Naive B cell (primary cell): ENCODE measurements at regions not wholly inside any gene's neighbourhood (a gene's known extent, or its start where the extent isn't known, plus 50 kb on each side); places are given as distances from the start of the nearest gene placed in this dataset.
"Not testable (repeated sequence)": the region's sequence is repeated elsewhere in the genome, so short reads cannot be mapped to it uniquely, and the experiment has no call there.

Experiments used
- ATAC-seq, 2 donors: fragments of 150-1000 bp; cut with Tn5 transposase; 2 replicates each; pipeline ENCODE4 v1.10.0; 2021; ENCODE audit warnings: low read depth in 2 of 2, mild to moderate bottlenecking in 2 of 2, moderate library complexity in 2 of 2
- DNase-seq: peaks from one replicate; pipeline ENCODE4 v3.0.0; 2022
- H3K27ac Mint-ChIP-seq, 6 donors: one replicate each; pipeline ENCODE4 v1.8.0; 2020 to 2022; ENCODE audit warnings: mild to moderate bottlenecking in 6 of 6, mixed read lengths in 6 of 6, moderate library complexity in 5 of 6, inconsistent platforms in 2 of 6
- H3K27me3 Mint-ChIP-seq, 3 donors: one replicate each; pipeline ENCODE4 v1.8.0; 2021 to 2022; ENCODE audit warnings: mixed read lengths in 3 of 3, mild to moderate bottlenecking in 1 of 3
- H3K36me3 Mint-ChIP-seq, 2 donors: one replicate each; pipeline ENCODE4 v1.8.0; 2020 to 2022; ENCODE audit warnings: mixed read lengths in 2 of 2, inconsistent platforms in 1 of 2, mild to moderate bottlenecking in 1 of 2
- H3K4me1 Mint-ChIP-seq, 3 donors: one replicate each; pipeline ENCODE4 v1.8.0; 2020 to 2022; ENCODE audit warnings: mixed read lengths in 3 of 3, inconsistent platforms in 1 of 3, mild to moderate bottlenecking in 1 of 3, moderate library complexity in 1 of 3
- H3K4me3 Mint-ChIP-seq, 8 donors: one replicate each; pipeline ENCODE4 v1.8.0; 2020 to 2022; ENCODE audit warnings: mild to moderate bottlenecking in 8 of 8, mixed read lengths in 8 of 8, moderate library complexity in 8 of 8, inconsistent platforms in 2 of 8
- H3K9me3 Mint-ChIP-seq, 7 donors: one replicate each; pipeline ENCODE4 v1.8.0; 2020 to 2022; ENCODE audit warnings: mixed read lengths in 7 of 7, mild to moderate bottlenecking in 5 of 7, inconsistent platforms in 2 of 7, moderate library complexity in 1 of 7

- ATAC-seq: no peak
These were observed 365.7 kb upstream of the PRR16 start for GRCh38 chr5:120098426-120098825.

GRCh38 chr5:120098902-120099535 is 365.1 kb upstream of the PRR16 start:
- Mint-ChIP-seq H3K36me3 (no peaks in the 10 kb centered on the region), H3K27me3 (no peaks in the 10 kb centered on the region), H3K4me3 (peak overlapping the region in 4 of 8 donors; percentile 16 to 70 (median 56)), H3K27ac (no peak overlapping the region), H3K4me1 (peaks cover 0 to 10% (median 6%) of the 10 kb centered on the region in 3 donors), H3K9me3 (peaks cover 0 to 2% (median 0%) of the 10 kb centered on the region in 7 donors)
- DNase-seq (no peak), ATAC-seq (peak; percentile 34 to 40)

More at GRCh38 chr5:120098426-120098825, 365.7 kb upstream of the PRR16 start:
- no peaks in the 10 kb centered on the region for H3K36me3 Mint-ChIP-seq
- H3K27ac Mint-ChIP-seq: peak overlapping the region in 1 of 6 donors; percentile 54
- H3K9me3 Mint-ChIP-seq: peaks cover 0 to 2% (median 0%) of the 10 kb centered on the region in 7 donors
- DNase-seq: no peak
- no peaks in the 10 kb centered on the region for H3K27me3 Mint-ChIP-seq
- peaks cover 0 to 7% (median 6%) of the 10 kb centered on the region in 3 donors for H3K4me1 Mint-ChIP-seq
- peak overlapping the region in 2 of 8 donors; percentile 7 to 21 for H3K4me3 Mint-ChIP-seq

DNA sequence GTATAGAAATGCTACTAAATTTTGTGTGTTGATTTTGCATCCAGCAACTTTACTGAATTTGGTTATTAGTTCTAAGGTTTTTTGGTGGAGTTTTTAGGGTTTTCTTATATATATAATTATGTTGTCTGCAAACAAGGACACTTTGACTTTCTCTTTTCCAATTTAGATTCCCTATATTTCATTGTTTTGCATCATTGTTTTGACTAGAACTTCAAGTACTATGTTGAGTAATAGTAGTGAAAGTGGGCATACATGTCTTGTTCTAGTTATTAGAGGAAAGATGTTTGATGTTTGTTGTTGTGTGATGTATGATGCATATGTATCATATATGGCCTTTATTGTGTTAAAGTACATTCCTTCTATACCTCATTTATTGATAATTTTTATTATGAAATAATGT is 362.3 kb upstream of the PRR16 start:
- Mint-ChIP-seq H3K4me1 (peaks cover 0 to 10% (median 6%) of the 10 kb centered on the region in 3 donors), H3K27ac (no peak overlapping the region), H3K9me3 (peaks cover 0 to 2% (median 0%) of the 10 kb centered on the region in 7 donors), H3K36me3 (no peaks in the 10 kb centered on the region), H3K4me3 (no peak overlapping the region), H3K27me3 (no peaks in the 10 kb centered on the region)
- DNase-seq (no peak), ATAC-seq (no peak)

DNA sequence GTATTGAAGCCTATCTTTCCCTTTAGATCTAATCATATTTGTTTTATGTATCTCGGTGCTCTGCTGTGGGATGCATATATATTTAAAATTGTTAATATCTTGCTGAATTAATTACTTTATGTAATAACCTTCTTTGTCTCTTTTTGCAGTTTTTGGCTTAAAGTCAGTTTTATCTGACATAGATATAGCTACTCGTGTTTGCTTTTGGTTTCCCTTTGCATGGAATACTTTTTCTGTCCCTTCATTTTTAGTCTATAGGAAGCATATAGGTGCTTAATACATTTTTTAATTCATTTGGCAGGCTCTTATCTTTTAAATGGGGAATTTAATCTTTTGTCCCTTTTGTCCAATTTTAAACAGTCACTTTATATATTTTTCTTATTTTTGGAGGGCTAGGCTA is 360.6 kb upstream of the PRR16 start:
- H3K36me3 Mint-ChIP-seq: no peaks in the 10 kb centered on the region
- H3K27me3 Mint-ChIP-seq: no peaks in the 10 kb centered on the region
- ATAC-seq (no peak), DNase-seq (no peak)
- peak overlapping the region in 1 of 8 donors; percentile 18 for H3K4me3 Mint-ChIP-seq
- H3K4me1 Mint-ChIP-seq: peaks cover 0 to 10% (median 6%) of the 10 kb centered on the region in 3 donors
- H3K27ac Mint-ChIP-seq: no peak overlapping the region
- H3K9me3 Mint-ChIP-seq: peaks cover 0 to 2% (median 0%) of the 10 kb centered on the region in 7 donors

DNA sequence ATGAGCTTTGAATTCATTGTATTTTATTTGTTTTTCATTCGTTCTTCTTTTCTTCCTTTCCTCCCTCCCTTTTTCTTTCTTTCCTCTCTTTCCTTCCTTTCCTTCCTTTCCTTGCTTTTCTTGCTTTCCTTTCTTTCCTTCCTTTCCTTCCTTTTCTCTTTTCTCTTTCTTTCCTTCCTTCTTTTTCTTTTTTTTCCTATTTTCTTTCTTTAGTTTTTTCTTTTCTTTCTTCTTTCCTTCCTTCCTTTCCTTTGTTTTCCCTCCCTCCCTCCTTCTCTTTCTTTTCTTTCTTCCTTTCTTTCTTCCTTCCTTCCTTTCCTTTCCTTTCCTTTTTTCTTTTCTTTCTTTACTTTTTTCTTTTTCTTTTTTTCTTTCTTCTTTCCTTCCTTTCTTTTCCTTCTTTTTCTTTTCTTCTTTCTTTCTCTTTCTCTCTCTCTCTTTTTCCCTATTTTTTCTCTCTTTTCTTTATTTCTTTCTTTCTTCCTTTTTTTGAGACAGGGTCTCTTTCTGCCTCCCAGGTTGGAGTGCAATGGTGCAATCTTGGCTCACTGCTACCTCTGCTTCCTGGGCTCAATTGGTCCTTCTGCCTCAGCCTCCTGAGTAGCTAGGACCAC is 357.1 kb upstream of the PRR16 start:
- Mint-ChIP-seq H3K9me3 (peaks cover 0 to 5% (median 0%) of the 10 kb centered on the region in 7 donors), H3K4me1 (peaks cover 0 to 6% (median 0%) of the 10 kb centered on the region in 3 donors), H3K36me3 (no peaks in the 10 kb centered on the region), H3K27ac (peak overlapping the region in 1 of 6 donors; percentile 29), H3K27me3 (peaks cover 0 to 4% (median 4%) of the 10 kb centered on the region in 3 donors), H3K4me3 (no peak overlapping the region)
- no peak for ATAC-seq
- DNase-seq: no peak

DNA sequence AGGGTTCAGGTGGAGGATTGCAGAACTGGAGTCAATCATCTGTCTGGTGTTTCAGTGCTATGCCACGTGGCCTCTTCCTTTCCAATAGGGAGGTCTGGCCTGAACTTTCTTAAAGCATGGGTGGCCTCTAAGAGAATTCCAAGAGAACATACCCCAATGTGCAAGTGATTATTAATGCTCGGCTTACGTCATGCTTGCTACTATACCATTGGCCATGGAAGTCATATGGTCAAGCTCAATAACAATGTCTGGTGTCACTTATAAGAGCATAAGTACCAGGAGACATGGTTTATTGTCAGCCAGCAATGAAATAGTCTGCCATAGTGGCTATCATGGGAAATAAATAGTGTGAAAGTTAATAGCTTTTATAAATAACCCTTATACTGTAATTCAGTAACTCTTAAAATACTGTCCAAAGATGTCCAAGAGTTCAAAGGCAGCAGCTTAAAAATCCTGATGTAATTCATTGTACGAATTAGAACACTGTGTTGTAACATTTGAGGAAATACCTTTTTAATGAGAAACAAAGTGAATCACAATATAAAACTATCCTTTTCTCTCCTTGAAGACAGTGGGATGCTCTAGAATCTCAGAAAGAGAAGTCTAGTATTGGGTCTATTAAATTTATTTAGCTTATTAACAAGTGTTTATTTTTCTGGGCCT is 355.4 kb upstream of the PRR16 start:
- ATAC-seq (no peak), DNase-seq (no peak)
- Mint-ChIP-seq H3K4me3 (no peak overlapping the region), H3K9me3 (peaks cover 0 to 5% (median 2%) of the 10 kb centered on the region in 7 donors), H3K4me1 (peaks cover 0 to under 1% (median 0%) of the 10 kb centered on the region in 3 donors), H3K27me3 (peaks cover 0 to 4% (median 4%) of the 10 kb centered on the region in 3 donors), H3K27ac (no peak overlapping the region), H3K36me3 (no peaks in the 10 kb centered on the region)

DNA sequence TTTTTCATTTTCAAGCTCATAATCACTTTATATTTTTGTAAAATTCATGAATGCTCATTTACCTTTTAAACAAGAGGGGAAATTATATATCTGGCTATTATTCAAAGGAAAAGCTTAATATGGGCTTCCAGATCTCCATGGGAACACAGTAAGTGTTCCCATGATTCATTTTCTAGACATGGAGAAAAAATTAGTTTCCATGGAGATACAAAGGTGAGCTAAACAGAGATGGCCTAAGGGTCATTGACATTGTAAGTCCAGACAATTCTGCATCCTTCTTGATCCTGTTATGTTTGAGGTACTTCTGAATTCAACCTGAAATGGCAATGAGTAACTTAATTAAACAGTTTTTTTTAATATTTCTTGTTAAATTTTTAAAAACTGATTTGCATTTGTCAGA is 341.4 kb upstream of the PRR16 start:
- no peak for ATAC-seq
- no peak overlapping the region for H3K4me3 Mint-ChIP-seq
- H3K27me3 Mint-ChIP-seq: no peaks in the 10 kb centered on the region
- no peaks in the 10 kb centered on the region for H3K4me1 Mint-ChIP-seq
- no peak overlapping the region for H3K27ac Mint-ChIP-seq
- no peak for DNase-seq
- H3K36me3 Mint-ChIP-seq: no peaks in the 10 kb centered on the region
- peaks cover 0 to 20% (median 5%) of the 10 kb centered on the region in 7 donors for H3K9me3 Mint-ChIP-seq

DNA sequence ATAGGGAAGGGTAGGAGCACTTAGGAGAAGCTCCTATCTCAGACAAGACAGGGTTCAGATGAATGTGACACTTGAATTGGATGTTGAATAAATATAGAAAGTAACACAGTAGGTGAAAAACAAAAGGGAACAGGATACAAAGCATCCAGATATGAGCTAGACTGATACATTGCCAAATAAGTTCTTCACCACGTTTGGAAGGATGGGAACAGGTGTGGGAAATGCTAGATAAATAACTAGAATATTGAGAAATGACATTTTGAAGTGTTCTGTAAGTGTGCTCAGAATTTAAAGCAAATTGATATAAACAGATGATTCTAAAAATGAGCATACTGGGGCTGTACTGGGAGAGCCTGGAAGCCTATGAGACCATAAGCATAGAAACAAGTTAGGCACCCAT is 340.1 kb upstream of the PRR16 start:
- peaks cover 0 to 14% (median 4%) of the 10 kb centered on the region in 7 donors for H3K9me3 Mint-ChIP-seq
- no peaks in the 10 kb centered on the region for H3K27me3 Mint-ChIP-seq
- H3K36me3 Mint-ChIP-seq: no peaks in the 10 kb centered on the region
- H3K4me1 Mint-ChIP-seq: no peaks in the 10 kb centered on the region
- H3K27ac Mint-ChIP-seq: peak overlapping the region in 1 of 6 donors; percentile 42
- DNase-seq (no peak), ATAC-seq (no peak)
- H3K4me3 Mint-ChIP-seq: no peak overlapping the region

DNA sequence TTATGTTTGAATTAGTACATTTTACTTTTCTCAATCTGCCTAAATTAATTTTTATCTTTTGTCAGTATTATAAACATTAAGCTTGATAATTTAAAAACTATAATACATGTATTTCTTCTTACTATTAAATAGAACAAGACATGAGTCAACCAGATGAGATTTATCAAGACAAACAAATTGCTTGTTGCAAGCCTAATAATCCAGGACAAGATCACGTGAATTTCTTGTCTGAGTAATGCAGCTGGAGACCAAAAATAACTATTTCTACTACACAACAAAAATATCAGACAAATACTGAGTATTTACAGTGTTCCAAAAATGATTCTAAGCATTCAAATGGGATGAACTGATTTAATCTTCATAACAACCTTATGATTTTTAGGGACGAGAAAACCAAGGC is 339.1 kb upstream of the PRR16 start:
- Mint-ChIP-seq H3K27me3 (no peaks in the 10 kb centered on the region), H3K4me1 (no peaks in the 10 kb centered on the region), H3K36me3 (no peaks in the 10 kb centered on the region), H3K9me3 (peaks cover 0 to 11% (median 4%) of the 10 kb centered on the region in 7 donors), H3K4me3 (no peak overlapping the region), H3K27ac (no peak overlapping the region)
- ATAC-seq (no peak), DNase-seq (no peak)

DNA sequence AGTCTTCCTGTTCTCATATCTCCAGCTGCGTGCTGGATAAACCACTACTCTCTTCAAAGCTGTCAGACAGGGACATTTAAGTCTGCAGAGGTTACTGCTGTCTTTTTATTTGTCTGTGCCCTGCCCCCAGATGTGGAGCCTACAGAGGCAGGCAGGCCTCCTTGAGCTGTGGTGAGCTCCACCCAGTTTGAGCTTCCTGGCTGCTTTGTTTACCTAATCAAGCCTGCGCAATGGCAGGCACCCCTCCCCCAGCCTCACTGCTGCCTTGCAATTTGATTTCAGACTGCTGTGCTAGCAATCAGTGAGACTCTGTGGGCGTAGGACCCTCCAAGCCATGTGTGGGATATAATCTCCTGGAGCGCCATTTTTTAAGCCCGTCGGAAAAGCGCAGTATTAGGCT is 331.8 kb upstream of the PRR16 start:
- ATAC-seq, H3K27ac Mint-ChIP-seq, DNase-seq, H3K27me3 Mint-ChIP-seq, H3K4me3 Mint-ChIP-seq, H3K36me3 Mint-ChIP-seq, H3K4me1 Mint-ChIP-seq: not testable (repeated sequence)
- peaks cover 2 to 17% (median 8%) of the 10 kb centered on the region in 7 donors for H3K9me3 Mint-ChIP-seq

DNA sequence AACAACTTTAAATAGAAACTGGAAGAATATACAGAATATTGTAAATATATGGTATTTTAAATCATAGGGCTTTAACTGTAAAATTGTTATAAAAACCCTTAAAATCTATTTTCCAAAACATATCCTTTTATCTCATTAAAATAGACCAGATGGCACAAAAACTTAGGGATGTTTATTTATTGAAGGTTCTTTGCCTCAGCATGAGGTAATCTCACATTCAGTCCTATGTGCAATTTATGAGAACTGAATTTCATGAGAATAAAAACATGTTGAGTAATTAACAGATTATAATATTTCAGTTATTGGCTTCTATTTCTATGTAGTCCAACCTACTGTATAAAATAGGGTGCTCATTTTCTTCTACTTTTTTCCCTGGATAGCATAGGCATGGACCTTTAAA is 329.2 kb upstream of the PRR16 start:
- ATAC-seq (no peak), DNase-seq (no peak)
- Mint-ChIP-seq H3K4me3 (no peak overlapping the region), H3K9me3 (peaks cover 0 to 10% (median 4%) of the 10 kb centered on the region in 7 donors), H3K27ac (no peak overlapping the region), H3K4me1 (no peaks in the 10 kb centered on the region), H3K27me3 (no peaks in the 10 kb centered on the region), H3K36me3 (peaks cover 0 to 8% of the 10 kb centered on the region in 2 donors)

- H3K27ac Mint-ChIP-seq: no peak overlapping the region
- peaks cover 0 to 2% (median 0%) of the 10 kb centered on the region in 7 donors for H3K9me3 Mint-ChIP-seq
- H3K4me1 Mint-ChIP-seq: no peaks in the 10 kb centered on the region
- DNase-seq (no peak), ATAC-seq (no peak)
- H3K36me3 Mint-ChIP-seq: no peaks in the 10 kb centered on the region
- H3K4me3 Mint-ChIP-seq: no peak overlapping the region
- no peaks in the 10 kb centered on the region for H3K27me3 Mint-ChIP-seq
These were observed 326.5 kb upstream of the PRR16 start for GRCh38 chr5:120137582-120137981.

DNA sequence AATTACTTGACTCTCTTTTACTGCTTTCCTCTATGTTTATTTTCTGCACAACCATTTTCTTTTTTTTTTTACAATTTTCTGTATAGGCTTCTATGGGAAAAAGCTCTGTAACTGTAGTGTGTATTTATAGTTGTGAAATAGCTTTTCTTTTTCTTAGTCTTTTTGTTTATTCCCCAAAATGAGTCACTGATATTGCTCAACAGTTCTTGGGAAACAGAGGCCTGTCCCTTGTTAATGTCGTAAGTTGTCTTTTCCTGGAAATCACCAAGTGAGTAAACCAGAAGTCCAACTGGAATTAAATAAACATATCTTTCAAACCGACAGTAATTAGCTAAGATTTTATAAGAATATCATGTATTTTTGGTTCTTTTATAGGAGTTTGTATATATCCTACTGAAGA is 325.1 kb upstream of the PRR16 start:
- H3K27me3 Mint-ChIP-seq: no peaks in the 10 kb centered on the region
- peaks cover 0 to 2% (median under 1%) of the 10 kb centered on the region in 7 donors for H3K9me3 Mint-ChIP-seq
- ATAC-seq (no peak), DNase-seq (no peak)
- H3K4me1 Mint-ChIP-seq: no peaks in the 10 kb centered on the region
- H3K4me3 Mint-ChIP-seq: no peak overlapping the region
- H3K27ac Mint-ChIP-seq: no peak overlapping the region
- no peaks in the 10 kb centered on the region for H3K36me3 Mint-ChIP-seq

GRCh38 chr5:120140501-120140900 is 323.6 kb upstream of the PRR16 start:
- Mint-ChIP-seq H3K4me1 (no peaks in the 10 kb centered on the region), H3K27ac (no peak overlapping the region), H3K36me3 (peaks cover 0 to under 1% of the 10 kb centered on the region in 2 donors), H3K27me3 (no peaks in the 10 kb centered on the region), H3K9me3 (peaks cover 0 to 13% (median 8%) of the 10 kb centered on the region in 7 donors), H3K4me3 (no peak overlapping the region)
- DNase-seq: no peak
- no peak for ATAC-seq
